Sciatic nerve (tissue), 2 donors: ENCODE measurements at regions not wholly inside any gene's neighbourhood (a gene's known extent, or its start where the extent isn't known, plus 50 kb on each side); places are given as distances from the start of the nearest gene placed in this dataset.
"Not testable (repeated sequence)": the region's sequence is repeated elsewhere in the genome, so short reads cannot be mapped to it uniquely, and the experiment has no call there.

Experiments used
- ATAC-seq: fragments of 200-7000 bp; cut with Tn5 transposase; one replicate; pipeline ENCODE4 v1.9.1; 2020; ENCODE audit warnings: mild to moderate bottlenecking, moderate library complexity
- DNase-seq: peaks from one replicate; pipeline ENCODE4 v3.0.0-alpha.2; 2020; ENCODE audit warnings: low spot score
- intact Hi-C: fragments of 100-400 bp; cut with DNase I; formaldehyde crosslinking; loops from one replicate; pipeline ENCODE4 v1.14.2; 2022
- donor health status: DM: no; HTN: no; CAD: no.
- donor health status: DM: no; HTN: no; CAD: no.

GRCh38 chr7:23887660-23888059 is 177.6 kb downstream of the STK31 start:
- intact Hi-C loops = no loop called here
- ATAC-seq (no peak), DNase-seq (no peak)

DNA sequence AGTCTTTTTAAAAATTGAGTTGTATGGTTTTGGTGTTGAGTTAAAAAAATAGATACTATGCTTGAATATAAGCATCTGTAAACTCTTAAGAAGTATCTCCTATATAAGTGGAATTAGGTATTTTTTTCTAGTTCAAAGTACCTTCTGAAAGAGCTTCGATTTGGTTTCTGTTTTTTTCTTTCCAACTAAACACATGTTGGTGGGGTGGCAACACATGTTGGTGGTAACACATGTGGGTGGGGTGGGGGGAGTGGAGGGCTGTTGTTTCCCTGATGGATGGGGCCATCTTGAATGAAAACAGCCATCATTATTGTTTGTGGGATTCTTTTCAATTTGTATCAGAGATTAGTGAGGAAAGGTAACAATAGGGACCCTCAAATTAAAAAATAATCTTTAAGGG is 178.9 kb downstream of the STK31 start:
- ATAC-seq (no peak), DNase-seq (no peak)
- intact Hi-C loops = no loop called here

GRCh38 chr7:23889566-23889965 is 179.5 kb downstream of the STK31 start:
- ATAC-seq = no peak
- no peak for DNase-seq
- intact Hi-C loops = no loop called here

- ATAC-seq (no peak), DNase-seq (no peak)
- intact Hi-C loops = no loop called here
Observed at GRCh38 chr7:23892019-23892418, 182.0 kb downstream of the STK31 start.

DNA sequence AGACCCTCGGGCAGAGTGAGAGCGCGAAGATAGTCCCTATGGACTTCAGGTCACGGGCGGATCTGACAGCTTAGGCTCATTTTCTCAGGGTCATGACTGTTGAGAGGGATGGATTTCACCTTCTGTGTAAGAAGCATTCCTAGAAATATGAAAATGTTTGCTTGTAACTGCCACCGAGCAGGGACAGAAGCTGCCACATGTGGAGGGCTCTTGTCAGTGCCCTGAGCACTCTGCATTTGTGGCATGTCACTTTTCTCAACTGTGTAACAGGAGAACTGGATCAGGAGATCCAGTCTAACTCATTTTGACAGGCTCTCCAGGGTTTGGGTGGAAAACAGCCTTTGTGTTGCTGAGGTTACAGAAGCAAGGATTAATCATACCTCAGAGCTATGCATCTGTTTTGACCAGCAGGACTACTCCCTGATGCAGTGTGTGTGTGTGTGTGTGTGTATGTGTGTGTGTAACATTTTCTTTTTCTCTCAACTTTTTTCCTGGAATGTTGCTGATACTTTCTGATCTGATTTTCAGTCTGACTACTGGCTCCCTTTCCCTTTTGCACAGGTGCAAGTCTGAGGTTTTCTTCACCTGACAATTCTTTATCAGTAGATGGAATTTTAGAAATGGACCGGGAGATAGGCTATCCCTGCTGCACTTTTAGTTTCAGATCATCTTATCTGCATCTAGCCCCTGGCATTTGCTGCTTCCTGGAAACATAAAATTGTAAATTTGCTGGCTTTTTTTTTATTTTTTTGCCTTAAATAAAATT is 183.3 kb downstream of the STK31 start:
- DNase-seq (no peak), ATAC-seq (no peak)
- intact Hi-C loops = no loop called here

- no peak for DNase-seq
- intact Hi-C loops = no loop called here
- no peak for ATAC-seq
Observed at GRCh38 chr7:23893942-23894891, 184.2 kb downstream of the STK31 start.

- intact Hi-C loops = no loop called here
- no peak for DNase-seq
- no peak for ATAC-seq
Observed at GRCh38 chr7:23894892-23895569, 185.0 kb downstream of the STK31 start.

GRCh38 chr7:23895666-23896096 is 185.7 kb downstream of the STK31 start:
- intact Hi-C loops = no loop called here
- no peak for DNase-seq
- no peak for ATAC-seq

DNA sequence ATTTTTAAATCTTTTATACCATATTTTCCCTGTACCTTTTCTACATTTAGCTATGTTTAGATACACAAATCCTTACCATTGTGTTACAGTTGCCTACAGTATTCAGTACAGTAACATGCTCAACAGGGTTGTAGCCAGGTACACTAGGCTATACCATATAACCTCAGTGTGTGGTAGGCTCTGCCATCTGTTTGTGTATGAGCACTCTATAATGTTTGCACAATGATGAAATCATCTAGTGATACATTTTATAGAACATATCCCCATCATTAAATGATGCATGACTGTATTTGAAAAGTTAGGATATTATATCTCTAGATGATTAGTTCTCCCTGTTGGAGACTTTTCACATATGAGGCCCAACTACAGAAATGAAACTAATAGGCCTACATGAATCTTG is 188.6 kb downstream of the STK31 start:
- intact Hi-C loops = no loop called here
- DNase-seq (no peak), ATAC-seq (no peak)

DNA sequence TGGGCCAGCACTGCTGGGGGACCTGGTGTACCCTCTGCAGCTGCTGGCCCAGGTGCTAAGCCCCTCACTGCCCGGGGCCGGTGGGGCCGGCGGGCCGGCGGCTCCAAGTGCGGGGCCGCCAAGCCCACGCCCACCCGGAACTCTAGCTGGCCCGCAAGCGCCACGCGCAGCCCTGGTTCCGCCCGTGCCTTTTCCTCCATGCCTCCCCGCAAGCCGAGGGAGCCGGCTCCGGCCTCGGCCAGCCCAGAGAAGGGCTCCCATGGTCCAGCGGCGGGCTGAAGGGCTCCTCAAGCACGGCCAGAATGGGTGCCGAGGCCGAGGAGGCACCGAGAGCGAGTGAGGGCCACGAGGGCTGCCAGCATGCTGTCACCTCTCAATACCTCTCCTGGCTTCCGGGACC is 194.9 kb downstream of the STK31 start:
- intact Hi-C loops, ATAC-seq, DNase-seq: not testable (repeated sequence)

GRCh38 chr7:23907012-23907411 is 197.0 kb downstream of the STK31 start:
- DNase-seq (no peak), ATAC-seq (no peak)
- intact Hi-C loops = no loop called here

DNA sequence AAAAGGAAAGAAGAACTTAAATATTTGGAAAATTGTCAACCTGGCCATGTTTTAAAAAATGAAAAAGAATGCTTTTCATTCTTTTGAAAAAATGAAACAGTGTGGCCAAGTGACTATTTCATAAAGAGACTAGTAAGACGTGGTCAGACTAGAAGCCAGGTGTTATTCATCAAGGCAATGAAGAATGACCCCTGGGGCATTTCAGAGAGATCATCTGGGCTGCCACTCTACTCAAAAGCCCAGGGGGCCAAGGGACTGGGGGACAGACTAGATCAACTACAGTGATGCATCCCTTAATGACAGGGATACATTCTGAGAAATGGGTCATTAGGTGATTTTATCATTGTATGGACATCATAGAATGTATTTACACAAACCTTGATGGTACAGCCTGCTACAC is 199.4 kb downstream of the STK31 start:
- intact Hi-C loops = no loop called here
- DNase-seq = no peak
- no peak for ATAC-seq

DNA sequence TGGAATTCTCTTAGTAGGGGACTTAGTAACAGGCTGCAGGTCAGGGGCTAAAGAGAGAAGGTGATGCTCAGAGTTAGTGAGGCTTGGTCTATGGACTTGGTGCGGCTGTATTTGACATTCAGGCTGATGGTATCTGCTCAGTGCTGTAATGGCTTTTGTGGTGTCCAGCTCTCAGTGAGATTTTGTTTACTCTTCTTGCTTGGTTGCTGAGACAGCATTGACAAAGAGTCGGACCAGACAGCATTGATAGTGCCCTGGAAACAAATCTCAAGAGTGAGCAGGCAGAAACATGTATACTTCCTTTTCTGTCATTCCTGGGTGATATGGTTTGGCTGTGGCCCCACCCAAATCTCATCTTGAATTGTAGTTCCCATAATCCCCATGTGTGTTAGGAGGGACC is 202.0 kb downstream of the STK31 start:
- DNase-seq (no peak), ATAC-seq (no peak)
- intact Hi-C loops = no loop called here

GRCh38 chr7:23913016-23913415 is 203.0 kb downstream of the STK31 start:
- no peak for DNase-seq
- intact Hi-C loops = no loop called here
- no peak for ATAC-seq

GRCh38 chr7:23915236-23915635 is 205.2 kb downstream of the STK31 start:
- intact Hi-C loops = no loop called here
- DNase-seq = no peak
- no peak for ATAC-seq

DNA sequence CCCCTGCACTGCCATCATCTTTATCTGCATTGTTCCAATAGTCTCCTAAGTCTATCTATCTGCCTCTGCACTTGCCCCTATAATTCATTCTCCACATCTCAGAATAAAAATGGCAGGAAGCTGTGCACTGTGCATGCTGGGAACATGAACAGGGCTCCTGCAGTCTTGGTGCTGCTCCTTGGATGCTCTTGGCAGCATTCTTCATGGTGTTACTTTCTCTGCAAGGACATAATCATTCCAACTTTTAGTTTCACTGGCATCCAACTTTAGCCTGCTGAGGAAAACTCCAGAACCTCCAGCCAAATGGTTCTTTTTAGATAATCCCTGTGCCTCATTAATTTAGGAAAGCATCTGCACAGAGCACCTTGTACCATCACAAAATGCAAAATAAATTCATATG is 208.3 kb downstream of the STK31 start:
- DNase-seq (no peak), ATAC-seq (no peak)

GRCh38 chr7:23918856-23919255 is 208.8 kb downstream of the STK31 start:
- DNase-seq (no peak), ATAC-seq (no peak)
- intact Hi-C loops = no loop called here

More for the DNA sequence above, 208.3 kb downstream of the STK31 start:
- intact Hi-C loops = no loop called here

DNA sequence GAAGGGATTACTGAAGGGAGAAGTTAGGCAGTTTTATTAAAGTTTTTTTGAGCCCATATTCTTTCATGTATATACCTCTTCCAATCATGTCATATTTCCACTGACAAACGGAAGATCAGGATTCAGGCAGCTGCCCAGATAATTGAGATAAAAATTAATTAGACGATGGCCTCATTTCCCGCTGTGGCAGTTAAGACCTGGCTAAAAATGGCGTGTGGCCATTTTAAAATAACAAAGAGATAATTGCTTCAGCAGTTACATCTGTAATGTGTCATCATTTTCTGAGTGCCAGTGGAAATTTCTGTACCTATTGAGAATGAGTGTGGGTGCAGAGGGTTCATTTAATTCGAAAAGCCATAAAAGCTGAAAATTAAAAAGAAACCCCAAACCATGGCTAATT is 215.1 kb downstream of the STK31 start:
- intact Hi-C loops = no loop called here
- no peak for ATAC-seq
- DNase-seq = no peak

- DNase-seq (no peak), ATAC-seq (no peak)
- intact Hi-C loops = no loop called here
Observed at GRCh38 chr7:23927709-23928417, 217.8 kb downstream of the STK31 start.
